Heart right ventricle (tissue), 16 donors: ENCODE measurements at regions not wholly inside any gene's neighbourhood (a gene's known extent, or its start where the extent isn't known, plus 50 kb on each side); places are given as distances from the start of the nearest gene placed in this dataset.
"Not testable (repeated sequence)": the region's sequence is repeated elsewhere in the genome, so short reads cannot be mapped to it uniquely, and the experiment has no call there.

Experiments
- ATAC-seq, 8 donors: fragments of 200-7000 bp; cut with Tn5 transposase; one replicate each; pipeline ENCODE4 v1.9.1; 2020; ENCODE audit warnings: mild to moderate bottlenecking in 8 of 8, moderate library complexity in 8 of 8, moderate number of reproducible peaks in 1 of 8
- DNase-seq, 2 donors: peaks; one replicate each; pipeline ENCODE4 v3.0.0-alpha.2; 2020
- H3K27ac ChIP-seq, 10 donors: fragments of 200-600 bp; sonication (generic) in 2 of 10; one replicate each; pipeline versions ENCODE4 v1.5.0 to v1.8.0; 2020 to 2022; ENCODE audit warnings: mild to moderate bottlenecking in 3 of 10
- H3K27me3 ChIP-seq, 7 donors: fragments of 200-600 bp; one replicate each; pipeline ENCODE4 v1.8.0; 2021 to 2022; ENCODE audit warnings: mild to moderate bottlenecking in 2 of 7
- H3K36me3 ChIP-seq, 9 donors: fragments of 200-600 bp; sonication (generic) in 1 of 9; one replicate each; pipeline versions ENCODE4 v1.5.0 to v1.8.0; 2020 to 2022; ENCODE audit warnings: mild to moderate bottlenecking in 2 of 9
- H3K4me1 ChIP-seq, 9 donors: fragments of 200-600 bp; sonication (generic) in 1 of 9; one replicate each; pipeline versions ENCODE4 v1.5.0 to v1.8.0; 2020 to 2022; ENCODE audit warnings: mild to moderate bottlenecking in 4 of 9
- H3K4me3 ChIP-seq, 10 donors: fragments of 200-600 bp; sonication (generic) in 2 of 10; one replicate each; pipeline versions ENCODE4 v1.5.0 to v1.8.0; 2020 to 2022; ENCODE audit warnings: mild to moderate bottlenecking in 7 of 10, moderate library complexity in 2 of 10
- H3K9me3 ChIP-seq, 11 donors: fragments of 200-600 bp in 10 of 11; sonication (generic) in 2 of 11; one replicate each; pipeline versions ENCODE4 v1.5.0 to v1.8.0; 2013 to 2022; ENCODE audit warnings: mild to moderate bottlenecking in 2 of 11, control low read depth in 1 of 11, moderate library complexity in 1 of 11
- WGBS, 2 donors: extraction: QIAGEN DNeasy Blood & Tissue Kit; methylation state at CpG; one replicate each; pipeline ENCODE4 v1.1.7; 2013; ENCODE audit warnings: inconsistent platforms in 1 of 2; 5-methylcytosine and 5-hydroxymethylcytosine counted together
- intact Hi-C, 10 donors: fragments of 100-400 bp; cut with DNase I; formaldehyde crosslinking; loops; one replicate each; pipeline versions ENCODE4 v1.11.1 to v1.14.2; 2022
- TF ChIP-seq, protein P1 (sequence below), 9 donors: fragments of 200-600 bp; sonication (generic) in 2 of 9; IDR thresholded peaks; one replicate each; pipeline versions ENCODE4 v1.5.0 to v1.8.0; 2021 to 2022; ENCODE audit warnings: antibody characterized with exemption in 9 of 9, mild to moderate bottlenecking in 5 of 9, moderate library complexity in 1 of 9
- donor health status: Arrhythmogenic right ventricular cardiomyopathy.
- donor health status: ischemic (EF 13 %, LVEDD 7.1; RV severe dilation, severe dysfunction).
- donor health status: healthy with polysubstance abuse.
- donor health status: DM: no; HTN: yes; CAD: no.
- donor health status: DM: no; HTN: no; CAD: no.
- donor health status: ischemic (EF 25% LVEDD 6.9; RV normal size, moderate dysfunction).
- donor health status: ischemic (EF 25% LVEDD 5.7; RV mildly dilated, moderate dysfunction).
- donor health status: healthy.
- donor health status: DM: yes; HTN: yes; CAD: no.
- donor health status: Ischemic cardiomyopathy.
- donor health status: ischemic (EF 35%, LVEDD 5.7; RV mildly dilated, moderate dysfunction).
- donor health status: nonischemic (EF 11% LVEDD 7.7; RV severe dilation, severe dysfunction).
- donor health status: DM: yes; HTN: yes; CAD: no.
- donor health status: PGD.
- donor health status: ischemic (EF 29% LVEDD 5.4; RV normal size, mild dysfunction).
- donor health status: nonischemic (EF 23%, LVEDD 6.1; RV moderate dilation, normal function).

DNA sequence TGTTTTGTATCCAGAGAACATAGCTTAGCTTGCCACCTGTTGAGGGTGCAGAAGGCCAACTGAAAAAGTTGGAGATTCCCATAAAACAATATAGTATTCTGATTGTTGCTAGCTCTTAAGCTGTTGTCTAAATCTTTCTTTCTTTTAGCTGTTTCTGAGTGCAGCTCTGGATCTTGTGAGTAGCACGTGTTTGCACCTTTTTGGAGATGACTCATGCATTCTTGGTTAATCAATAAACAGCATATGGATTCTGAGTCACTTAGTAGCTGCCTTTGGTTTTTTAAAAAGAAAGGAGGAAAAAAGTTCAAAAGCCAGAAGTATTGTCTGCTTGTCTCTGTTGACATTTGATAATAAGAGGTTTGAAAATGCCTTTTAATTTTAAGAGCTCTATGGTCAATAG is 483.0 kb upstream of the FSIP2 start:
- WGBS, 2 donors, result 39 to 67% methylated on average over 1 of the region's 1 CpG
- H3K36me3 ChIP-seq, result no peaks in the 10 kb centered on the region
- no peak for DNase-seq
- TF ChIP-seq, protein P1, sequence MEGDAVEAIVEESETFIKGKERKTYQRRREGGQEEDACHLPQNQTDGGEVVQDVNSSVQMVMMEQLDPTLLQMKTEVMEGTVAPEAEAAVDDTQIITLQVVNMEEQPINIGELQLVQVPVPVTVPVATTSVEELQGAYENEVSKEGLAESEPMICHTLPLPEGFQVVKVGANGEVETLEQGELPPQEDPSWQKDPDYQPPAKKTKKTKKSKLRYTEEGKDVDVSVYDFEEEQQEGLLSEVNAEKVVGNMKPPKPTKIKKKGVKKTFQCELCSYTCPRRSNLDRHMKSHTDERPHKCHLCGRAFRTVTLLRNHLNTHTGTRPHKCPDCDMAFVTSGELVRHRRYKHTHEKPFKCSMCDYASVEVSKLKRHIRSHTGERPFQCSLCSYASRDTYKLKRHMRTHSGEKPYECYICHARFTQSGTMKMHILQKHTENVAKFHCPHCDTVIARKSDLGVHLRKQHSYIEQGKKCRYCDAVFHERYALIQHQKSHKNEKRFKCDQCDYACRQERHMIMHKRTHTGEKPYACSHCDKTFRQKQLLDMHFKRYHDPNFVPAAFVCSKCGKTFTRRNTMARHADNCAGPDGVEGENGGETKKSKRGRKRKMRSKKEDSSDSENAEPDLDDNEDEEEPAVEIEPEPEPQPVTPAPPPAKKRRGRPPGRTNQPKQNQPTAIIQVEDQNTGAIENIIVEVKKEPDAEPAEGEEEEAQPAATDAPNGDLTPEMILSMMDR (IDR thresholded peaks at IDR 0.05), result no peak
- no peaks in the 10 kb centered on the region for H3K27me3 ChIP-seq
- no peak for ATAC-seq
- intact Hi-C loops, result no loop called here
- peaks cover 0 to 3% (median 0%) of the 10 kb centered on the region in 11 donors for H3K9me3 ChIP-seq
- no peaks in the 10 kb centered on the region for H3K4me1 ChIP-seq
- no peak overlapping the region for H3K27ac ChIP-seq
- H3K4me3 ChIP-seq, result no peak overlapping the region

DNA sequence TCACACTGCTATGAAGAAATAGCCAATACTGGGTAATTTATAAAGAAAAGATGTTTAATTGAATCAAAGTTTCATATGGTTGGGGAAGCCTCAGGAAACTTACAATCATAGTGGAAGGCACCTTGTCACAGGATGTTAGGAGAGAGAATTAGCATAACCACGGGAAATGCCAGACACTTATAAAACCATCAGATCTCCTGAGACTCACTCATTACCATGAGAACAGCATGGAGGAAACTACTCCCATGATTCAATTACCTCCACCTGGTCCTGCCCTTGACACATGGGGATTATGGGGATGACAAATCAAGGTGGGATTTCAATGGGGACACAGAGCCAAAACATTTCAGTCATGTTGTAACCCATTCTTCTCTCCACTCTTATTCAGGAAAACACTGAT is 472.9 kb upstream of the FSIP2 start:
- WGBS, 2 donors, result 54 to 67% methylated on average over 1 of the region's 1 CpG
- TF ChIP-seq, protein P1 (IDR thresholded peaks at IDR 0.05), result no peak
- Histone ChIP-seq H3K27me3 (no peaks in the 10 kb centered on the region), H3K4me1 (no peaks in the 10 kb centered on the region), H3K36me3 (no peaks in the 10 kb centered on the region), H3K27ac (no peak overlapping the region), H3K9me3 (no peaks in the 10 kb centered on the region), H3K4me3 (no peak overlapping the region)
- intact Hi-C loops, result loop anchor here in 1 of 10 donors (10.0 kb wide), 1 partner anchor 571 kb away; no protein-coding TSS in a partner anchor
- DNase-seq, result no peak
- ATAC-seq, result no peak

DNA sequence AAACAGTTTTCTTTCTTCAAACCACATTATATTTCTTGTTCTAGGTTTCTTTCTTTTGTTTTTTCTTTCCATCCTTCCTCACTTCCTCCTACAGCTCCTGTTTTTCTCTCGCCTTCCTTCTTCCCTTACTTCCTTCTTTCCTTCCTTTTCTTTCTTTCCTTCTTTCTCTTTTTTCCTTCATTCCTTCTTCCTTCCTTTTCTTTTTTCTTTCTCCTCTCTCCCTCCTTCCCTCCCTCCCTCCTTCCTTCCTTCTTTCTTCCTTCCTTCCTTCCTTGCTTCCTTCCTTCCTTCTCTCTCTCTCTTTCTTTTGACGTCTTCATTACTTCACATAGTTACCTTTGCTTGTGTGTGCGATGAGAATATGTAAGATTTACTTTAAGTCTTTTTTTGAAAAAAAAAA is 470.0 kb upstream of the FSIP2 start:
- H3K27me3 ChIP-seq, result no peaks in the 10 kb centered on the region
- intact Hi-C loops, result loop anchor here in 1 of 10 donors (10.0 kb wide), 1 partner anchor 574 kb away; no protein-coding TSS in a partner anchor
- no peaks in the 10 kb centered on the region for H3K9me3 ChIP-seq
- H3K4me3 ChIP-seq, result no peak overlapping the region
- no peaks in the 10 kb centered on the region for H3K4me1 ChIP-seq
- DNase-seq (no peak), ATAC-seq (no peak)
- TF ChIP-seq, protein P1 (IDR thresholded peaks at IDR 0.05), result no peak
- WGBS, 2 donors, result 83 to 86% methylated on average over 3 of the region's 3 CpGs
- H3K27ac ChIP-seq, result no peak overlapping the region
- no peaks in the 10 kb centered on the region for H3K36me3 ChIP-seq

DNA sequence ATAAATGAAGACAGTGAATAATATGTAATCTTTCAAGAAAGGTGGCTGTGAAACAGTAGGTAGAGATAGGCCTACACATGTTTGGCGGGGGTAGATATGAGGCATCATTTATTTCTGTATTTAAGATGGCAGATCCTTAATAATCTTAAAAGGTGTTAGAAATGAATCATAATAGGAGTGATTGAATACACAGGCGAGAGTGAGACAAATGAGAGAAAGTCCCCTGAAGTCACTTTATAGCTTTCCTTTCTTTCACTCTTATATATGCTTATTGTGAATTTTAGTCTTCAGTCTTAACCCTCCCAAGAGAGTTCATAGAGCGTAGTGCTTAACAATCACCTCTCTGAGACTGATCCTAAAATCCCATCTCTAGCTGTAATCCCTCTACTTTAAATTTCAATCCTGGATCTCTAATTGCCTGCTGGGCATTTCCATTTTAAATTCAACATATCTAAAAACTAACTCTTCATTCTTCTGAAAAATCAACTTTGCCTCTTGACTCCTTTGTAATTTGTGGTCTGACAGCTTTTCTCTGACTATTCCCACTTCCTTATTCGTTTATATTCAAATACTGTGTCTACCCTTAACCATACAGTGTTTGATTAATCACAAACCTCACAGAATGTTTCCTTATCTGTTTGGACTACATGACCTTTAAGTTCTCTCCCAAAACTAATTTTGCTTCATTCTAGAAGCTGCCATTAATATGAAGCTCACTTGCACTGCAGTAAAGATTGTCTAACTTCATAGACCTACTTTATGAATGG is 463.7 kb upstream of the FSIP2 start:
- ATAC-seq, result no peak
- Histone ChIP-seq H3K9me3 (no peaks in the 10 kb centered on the region), H3K4me1 (no peaks in the 10 kb centered on the region), H3K27ac (no peak overlapping the region), H3K36me3 (no peaks in the 10 kb centered on the region), H3K4me3 (no peak overlapping the region), H3K27me3 (no peaks in the 10 kb centered on the region)
- TF ChIP-seq, protein P1 (IDR thresholded peaks at IDR 0.05), result no peak
- 80 to 81% methylated on average over 4 of the region's 4 CpGs for WGBS, 2 donors
- intact Hi-C loops, result no loop called here
- no peak for DNase-seq

DNA sequence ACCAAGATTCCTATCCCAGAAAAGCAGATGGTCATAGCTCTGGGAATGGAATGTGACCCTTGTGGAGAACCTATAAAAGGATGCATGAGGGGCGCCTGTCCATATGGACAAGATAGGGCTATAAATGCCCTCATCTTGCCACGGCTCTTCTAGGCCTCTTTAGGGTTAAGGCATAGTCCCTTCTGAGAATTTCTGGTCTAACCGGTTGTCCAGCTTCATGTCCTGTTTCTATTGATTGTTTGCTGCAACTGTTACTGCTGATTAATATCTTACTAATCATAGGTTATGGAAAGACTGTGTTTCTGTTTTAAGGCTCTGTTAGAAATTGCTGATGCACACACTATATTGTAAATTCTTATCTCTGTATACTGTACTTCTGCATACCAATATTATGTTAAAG is 462.6 kb upstream of the FSIP2 start:
- H3K4me3 ChIP-seq, H3K27ac ChIP-seq, H3K36me3 ChIP-seq, ATAC-seq, intact Hi-C loops, H3K4me1 ChIP-seq, H3K9me3 ChIP-seq, DNase-seq, H3K27me3 ChIP-seq: not testable (repeated sequence)
- WGBS, 2 donors, result 75 to 76% methylated on average over 3 of the region's 3 CpGs
